GM19193 (cell line): ENCODE measurements at regions not wholly inside any gene's neighbourhood (a gene's known extent, or its start where the extent isn't known, plus 50 kb on each side); places are given as distances from the start of the nearest gene placed in this dataset.

Source experiments
- POLR2A ChIP-seq: IDR thresholded peaks from 4 replicates; pipeline ENCODE4 v1.6.1; 2011; ENCODE audit not compliant: insufficient read depth, insufficient read length; ENCODE audit errors: extremely low read depth

DNA sequence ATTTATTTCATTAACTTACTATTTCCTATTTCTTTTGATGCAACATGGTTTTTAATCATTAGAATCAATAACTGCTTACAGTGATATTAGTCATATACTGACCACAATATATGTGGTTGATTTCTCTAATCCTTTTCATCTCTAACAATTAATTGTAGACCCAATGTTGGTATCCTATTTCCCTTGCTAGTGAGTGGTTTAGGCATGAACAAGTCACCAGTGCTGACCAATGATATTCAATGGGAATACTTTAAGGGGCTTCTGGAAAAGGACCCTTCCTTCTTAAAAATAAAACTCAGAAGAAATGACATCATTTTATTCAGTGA, 672.4 kb upstream of the GRAMD2B start:
- no peak for TF ChIP-seq POLR2A

DNA sequence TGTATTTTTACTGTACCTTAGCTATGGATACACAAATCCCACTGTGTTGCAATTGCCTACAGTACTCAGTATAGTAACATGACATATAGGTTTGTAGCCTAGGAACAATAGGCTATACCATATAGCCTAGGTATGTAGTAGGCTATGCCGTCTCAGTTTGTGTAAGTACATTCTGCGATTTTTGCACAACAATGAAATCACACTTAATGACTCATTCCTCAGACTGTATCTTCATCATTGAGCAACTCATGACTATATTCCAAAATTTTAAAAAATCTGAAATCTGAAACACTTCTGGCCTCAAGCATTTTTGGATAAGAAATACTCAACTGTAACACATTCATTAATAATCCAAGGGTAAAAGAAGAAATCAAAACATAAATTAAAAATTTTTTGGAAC, 666.8 kb upstream of the GRAMD2B start:
- TF ChIP-seq POLR2A: no peak

DNA sequence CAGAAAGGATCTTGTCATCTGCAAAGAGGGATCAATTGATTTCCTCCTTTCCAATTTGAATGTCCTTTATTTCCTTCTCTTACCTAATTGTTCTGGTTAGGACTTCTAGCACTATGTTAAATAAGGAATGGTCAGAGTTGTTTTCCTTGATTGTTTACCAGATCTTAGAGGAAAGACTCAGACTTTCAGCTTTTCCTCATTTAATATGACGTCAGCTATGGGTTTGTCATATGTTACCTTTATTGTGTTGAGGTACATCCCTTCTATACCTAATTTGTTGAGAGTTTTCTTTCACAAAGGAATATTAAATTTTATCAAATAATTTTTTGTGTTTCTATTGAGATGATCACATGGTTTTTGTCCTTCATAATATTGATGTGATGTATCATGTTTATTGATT, 656.5 kb upstream of the GRAMD2B start:
- TF ChIP-seq POLR2A: no peak

- no peak for TF ChIP-seq POLR2A
These were observed 647.3 kb upstream of the GRAMD2B start for GRCh38 chr5:125775896-125776295.

DNA sequence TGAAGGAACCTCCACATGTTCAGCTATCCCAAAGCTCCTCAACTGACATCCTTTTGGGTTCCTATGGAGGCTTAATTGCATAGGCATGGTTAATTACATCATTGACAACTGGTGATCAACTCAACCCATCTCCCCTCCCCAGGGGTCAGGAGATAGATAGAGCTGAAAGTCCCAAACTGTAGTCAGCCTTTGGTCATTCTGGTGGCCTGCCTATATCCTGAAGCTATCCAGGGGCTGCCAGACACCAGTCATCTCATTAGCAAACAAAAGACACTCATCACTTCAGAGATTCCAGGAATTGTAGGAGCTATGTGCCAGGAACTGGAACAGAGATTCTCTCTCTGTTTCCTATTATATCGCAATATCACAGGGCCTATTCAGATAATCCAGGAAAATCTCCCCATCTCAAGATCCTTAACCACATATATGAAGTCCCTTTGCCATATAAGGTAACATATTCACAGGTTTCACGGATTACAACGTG, 646.5 kb upstream of the GRAMD2B start:
- TF ChIP-seq POLR2A: no peak

DNA sequence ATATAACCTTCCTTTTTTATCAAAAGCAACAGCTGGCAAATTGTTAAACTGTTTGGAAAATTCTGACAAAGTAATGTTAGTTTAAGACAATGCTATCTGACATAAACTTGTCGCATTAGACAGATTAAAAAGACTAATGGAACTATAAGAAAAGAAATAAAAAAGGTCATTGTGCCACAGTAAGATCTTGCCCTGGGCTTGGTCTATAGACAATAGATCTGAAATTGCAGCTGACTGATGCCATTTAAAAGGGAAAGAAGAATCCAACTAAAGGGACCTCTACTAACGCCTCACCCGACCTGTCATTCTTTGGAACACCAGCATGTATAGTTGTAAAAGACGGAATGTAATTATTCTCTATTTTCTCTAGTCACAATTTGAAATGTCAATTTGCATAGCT, 644.4 kb upstream of the GRAMD2B start:
- no peak for TF ChIP-seq POLR2A

DNA sequence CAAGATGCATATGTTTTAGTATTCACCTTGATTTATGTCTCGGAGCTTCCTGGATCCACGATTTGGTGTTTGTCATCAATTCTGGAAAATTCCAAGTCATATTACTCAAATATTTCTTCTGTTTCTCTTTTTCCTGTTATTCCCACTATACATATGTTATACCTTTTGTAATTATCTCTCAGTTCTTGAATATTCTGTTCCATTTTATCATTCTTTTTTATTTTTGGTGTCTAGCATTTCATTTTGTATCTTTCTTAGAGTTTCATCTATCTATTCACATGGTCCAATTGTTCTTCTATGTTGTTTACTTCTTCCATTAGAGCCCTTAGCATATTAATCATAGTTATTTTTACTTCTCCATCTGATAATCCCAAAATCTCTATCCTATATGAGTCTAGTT, 637.8 kb upstream of the GRAMD2B start:
- TF ChIP-seq POLR2A: no peak

GRCh38 chr5:125786021-125786420, 637.2 kb upstream of the GRAMD2B start:
- no peak for TF ChIP-seq POLR2A

GRCh38 chr5:125793470-125793869, 629.7 kb upstream of the GRAMD2B start:
- no peak for TF ChIP-seq POLR2A

DNA sequence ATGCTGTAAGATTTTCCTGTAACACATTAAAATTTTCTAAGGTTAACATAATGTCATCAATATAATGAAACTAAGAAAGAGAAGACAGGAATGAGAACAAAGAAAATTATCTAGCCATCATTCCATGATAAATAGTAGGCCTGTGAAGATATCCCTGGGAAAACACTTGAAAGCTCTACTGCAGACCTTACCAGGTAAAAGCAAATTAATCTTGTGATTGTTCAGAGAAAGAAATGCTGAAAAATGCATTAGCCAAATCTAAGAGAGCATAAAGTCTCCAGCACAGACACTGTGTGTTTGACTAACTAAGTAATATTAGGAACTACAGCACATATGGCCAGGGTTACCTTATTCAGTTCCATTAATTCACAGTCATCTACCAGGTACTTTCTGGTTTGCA, 628.3 kb upstream of the GRAMD2B start:
- no peak for TF ChIP-seq POLR2A

GRCh38 chr5:125798307-125798706, 624.9 kb upstream of the GRAMD2B start:
- TF ChIP-seq POLR2A: no peak

- no peak for TF ChIP-seq POLR2A
These were observed 610.6 kb upstream of the GRAMD2B start for GRCh38 chr5:125812651-125813050.

- no peak for TF ChIP-seq POLR2A
These were observed 609.8 kb upstream of the GRAMD2B start for GRCh38 chr5:125813221-125813974.

DNA sequence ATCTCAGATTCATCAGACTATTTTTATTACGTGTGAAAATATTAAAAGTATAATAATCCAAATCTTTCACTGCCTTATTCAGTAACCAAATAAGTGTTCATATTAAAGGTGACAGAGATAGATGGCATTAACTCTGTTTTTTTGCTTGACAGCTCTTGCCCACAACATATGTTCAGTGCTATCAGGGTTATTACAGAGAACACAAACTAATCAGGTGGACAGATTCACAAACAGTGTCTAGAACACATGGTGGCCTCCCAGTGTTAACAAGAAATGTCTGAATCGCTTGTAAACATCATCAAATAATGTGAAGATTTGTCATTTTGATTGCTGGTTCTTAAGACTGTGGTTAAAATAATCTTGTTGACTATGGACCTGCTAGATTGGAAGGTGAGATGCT, 609.1 kb upstream of the GRAMD2B start:
- no peak for TF ChIP-seq POLR2A

- TF ChIP-seq POLR2A: no peak
These were observed 599.6 kb upstream of the GRAMD2B start for GRCh38 chr5:125823572-125823971.

- TF ChIP-seq POLR2A: no peak
These were observed 597.0 kb upstream of the GRAMD2B start for GRCh38 chr5:125826214-125826613.

GRCh38 chr5:125829349-125829748, 593.9 kb upstream of the GRAMD2B start:
- TF ChIP-seq POLR2A: no peak

DNA sequence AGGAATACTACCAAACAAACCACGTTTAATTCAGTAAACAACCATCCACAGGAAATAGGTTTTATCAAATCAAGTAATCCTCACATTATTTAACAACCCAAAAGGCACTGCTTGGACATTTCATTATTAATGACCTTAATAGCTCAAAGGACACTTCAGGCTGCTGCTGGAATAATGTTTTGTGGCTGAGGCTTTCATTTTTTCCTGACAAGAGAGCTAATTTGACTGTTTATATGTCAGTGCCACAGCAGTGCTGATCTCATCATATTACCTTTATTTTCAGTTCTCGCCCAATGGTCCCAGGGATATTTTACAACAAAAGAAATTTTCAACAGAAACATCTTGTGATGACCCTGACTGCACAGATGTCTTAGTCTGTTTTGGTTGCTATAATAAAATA, 589.8 kb upstream of the GRAMD2B start:
- no peak for TF ChIP-seq POLR2A

- TF ChIP-seq POLR2A: no peak
These were observed 588.6 kb upstream of the GRAMD2B start for GRCh38 chr5:125834438-125835115.
